HepG2 (cell line): ENCODE measurements at regions not wholly inside any gene's neighbourhood (a gene's known extent, or its start where the extent isn't known, plus 50 kb on each side); places are given as distances from the start of the nearest gene placed in this dataset.

Experiments used
- ATAC-seq: fragments of 200-7000 bp; cut with Tn5 transposase; 3 replicates; pipeline ENCODE4 v1.9.1; 2020; ENCODE audit warnings: mild to moderate bottlenecking, moderate library complexity
- BruUV-seq: library from RNA; stranded (reverse); fragments of 400-500 nt; replicated peaks from 2 replicates; lab custom pipeline; 2021; lab: Mats Ljungman, UMichigan
- CTCF ChIA-PET: fragments of 300-600 bp; formaldehyde crosslinking; extraction: SDS; loops from one replicate; lab custom pipeline; 2021; ENCODE audit warnings: low total read pairs, inconsistent platforms, low intra/inter-chr PET ratio; lab: Yijun Ruan, JAX
- POLR2A ChIA-PET: fragments of 350-600 bp; sonication (Branson Sonifier 250); formaldehyde crosslinking; loops from one replicate; lab custom pipeline; 2020; ENCODE audit warnings: antibody characterized with exemption, inconsistent platforms; lab: Yijun Ruan, JAX
- DNase-seq: peaks from one replicate; pipeline ENCODE4 v3.0.0-alpha.2; 2015; ENCODE audit warnings: low spot score
- FAIRE-seq: peaks from 3 replicates; lab custom pipeline; 2011; peaks lifted over from hg19 to GRCh38; lab: Jason Lieb, UNC
- H2AFZ ChIP-seq: one replicate; pipeline ENCODE4 v1.6.1; 2011; ENCODE audit warnings: low read length, inconsistent platforms
- H3K27ac ChIP-seq: fragments of 300-600 bp; 3 replicates; pipeline ENCODE4 v1.8.0; 2011; ENCODE audit warnings: mixed run types, mild to moderate bottlenecking, mixed read lengths, low read length, inconsistent platforms; ENCODE audit not compliant: insufficient read depth; ENCODE audit errors: extremely low read length
- H3K27me3 ChIP-seq, 2 experiments: fragments of 200-600 bp in 1 of 2; 2 replicates in 1 of 2; 3 replicates in 1 of 2; pipeline versions ENCODE4 v1.6.0 to v1.8.0; 2011; ENCODE audit warnings: low read length in 2 of 2, mild to moderate bottlenecking in 2 of 2, moderate library complexity in 2 of 2, inconsistent platforms in 1 of 2; ENCODE audit not compliant: insufficient read depth in 2 of 2, control insufficient read depth in 1 of 2
- H3K36me3 ChIP-seq, 2 experiments: fragments of 200-600 bp in 1 of 2; replicated peaks in 1 of 2; 2 replicates in 1 of 2; 3 replicates in 1 of 2; pipeline versions ENCODE4 v1.5.1 to v1.8.0; 2011; ENCODE audit warnings: low read length in 2 of 2, inconsistent platforms in 1 of 2; ENCODE audit not compliant: insufficient read depth in 2 of 2, control insufficient read depth in 1 of 2
- H3K4me1 ChIP-seq: 2 replicates; pipeline ENCODE4 v1.5.1; 2012; ENCODE audit warnings: low read length, inconsistent platforms; ENCODE audit not compliant: insufficient read depth
- H3K4me2 ChIP-seq: 2 replicates; pipeline ENCODE4 v1.6.0; 2011; ENCODE audit warnings: low read depth, low read length, inconsistent platforms
- H3K4me3 ChIP-seq, 3 experiments: fragments of 200-600 bp in 1 of 3; sonication (generic), shearing (Covaris generic) in 1 of 3; replicated peaks in 1 of 3; 2 replicates each; pipeline ENCODE4 v1.5.1; 2011 to 2016; ENCODE audit warnings: low read length in 3 of 3, inconsistent platforms in 2 of 3, low read depth in 2 of 3, mild to moderate bottlenecking in 2 of 3, control low read depth in 1 of 3, mixed read lengths in 1 of 3; ENCODE audit not compliant: insufficient read depth in 1 of 3
- H3K79me2 ChIP-seq: one replicate; pipeline ENCODE4 v1.6.1; 2011; ENCODE audit warnings: low read length, inconsistent platforms; ENCODE audit not compliant: insufficient read depth
- H3K9ac ChIP-seq: 2 replicates; pipeline ENCODE4 v1.6.0; 2011; ENCODE audit warnings: mild to moderate bottlenecking, low read depth, low read length, inconsistent platforms; ENCODE audit not compliant: insufficient read depth
- H3K9me3 ChIP-seq: 2 replicates; pipeline ENCODE4 v1.5.1; 2012; ENCODE audit warnings: mild to moderate bottlenecking, low read length
- H4K20me1 ChIP-seq: 2 replicates; pipeline ENCODE4 v1.6.0; 2011; ENCODE audit warnings: inconsistent platforms, mild to moderate bottlenecking, low read length, moderate library complexity; ENCODE audit not compliant: insufficient read depth
- ESRRA ChIP-seq: sonication (generic); formaldehyde crosslinking; IDR thresholded peaks from 2 replicates; pipeline ENCODE4 v1.5.1; 2020; ENCODE audit warnings: mild to moderate bottlenecking, low read depth, missing genetic modification reagents
- GABPA ChIP-seq, 2 experiments: IDR thresholded peaks; 2 replicates each; pipeline ENCODE4 v1.6.1; 2011 to 2016; ENCODE audit warnings: low read depth in 2 of 2, low read length in 1 of 2, missing biosample characterization in 1 of 2, missing genetic modification characterization in 1 of 2
- IRX3 ChIP-seq: sonication (generic); formaldehyde crosslinking; IDR thresholded peaks from 2 replicates; pipeline ENCODE4 v1.8.1; 2023; ENCODE audit warnings: mild to moderate bottlenecking, low read depth, missing genetic modification reagents, borderline replicate concordance
- NFIC ChIP-seq: IDR thresholded peaks from 2 replicates; pipeline ENCODE4 v1.6.1; 2012; ENCODE audit warnings: mild to moderate bottlenecking, low read length, inconsistent platforms
- NFRKB ChIP-seq: fragments of 450-650 bp; IDR thresholded peaks from 2 replicates; pipeline ENCODE4 v1.6.1; 2017
- SMAD9 ChIP-seq: sonication (generic); formaldehyde crosslinking; IDR thresholded peaks from 2 replicates; pipeline ENCODE4 v1.5.1; 2020; ENCODE audit warnings: mild to moderate bottlenecking, missing genetic modification reagents
- ZNF333 ChIP-seq: sonication (generic); formaldehyde crosslinking; IDR thresholded peaks from 2 replicates; pipeline ENCODE4 v1.4.0; 2020; ENCODE audit warnings: mild to moderate bottlenecking, missing genetic modification reagents, borderline replicate concordance
- ZNF543 ChIP-seq: sonication (generic); formaldehyde crosslinking; IDR thresholded peaks from 2 replicates; pipeline ENCODE4 v1.4.0; 2020; ENCODE audit warnings: mild to moderate bottlenecking, missing genetic modification reagents
- ZNF788 ChIP-seq: sonication (generic); formaldehyde crosslinking; IDR thresholded peaks from 2 replicates; pipeline ENCODE4 v1.5.0; 2020; ENCODE audit warnings: mild to moderate bottlenecking, missing genetic modification reagents, borderline replicate concordance
- WGBS: methylation state at CpG from one replicate; pipeline ENCODE4 v1.1.6; 2017; ENCODE audit warnings: low lambda C conversion rate; 5-methylcytosine and 5-hydroxymethylcytosine counted together
- in situ Hi-C: cut with HindIII; loops from 2 replicates; pipeline ENCODE4 v1.10.0; 2017; ENCODE audit warnings: low pct_unique_long_range_greater_than_20kb; ENCODE audit not compliant: extremely low pct_ligation_motif_present
- intact Hi-C: fragments of 100-400 bp; cut with micrococcal nuclease; formaldehyde crosslinking; loops from one replicate; pipeline ENCODE4 v1.10.0; 2022; ENCODE audit not compliant: unreplicated experiment
- TF ChIP-seq, protein P1 (sequence below): sonication (generic); formaldehyde crosslinking; IDR thresholded peaks from 2 replicates; pipeline ENCODE4 v1.4.0; 2020; ENCODE audit warnings: low read depth, mild to moderate bottlenecking, missing genetic modification reagents
- TF ChIP-seq, protein P2 (sequence below), 2 experiments: sonication (generic) in 1 of 2; formaldehyde crosslinking in 1 of 2; IDR thresholded peaks; 2 replicates each; pipeline versions ENCODE4 v1.5.1 to v1.6.1; 2011 to 2020; ENCODE audit warnings: borderline replicate concordance in 1 of 2, low read depth in 1 of 2, low read length in 1 of 2, mild to moderate bottlenecking in 1 of 2, missing genetic modification reagents in 1 of 2, moderate library complexity in 1 of 2
- TF ChIP-seq, protein P3 (sequence below): IDR thresholded peaks from 2 replicates; pipeline ENCODE4 v1.6.1; 2016; ENCODE audit warnings: missing biosample characterization, missing genetic modification reagents, low read depth

DNA sequence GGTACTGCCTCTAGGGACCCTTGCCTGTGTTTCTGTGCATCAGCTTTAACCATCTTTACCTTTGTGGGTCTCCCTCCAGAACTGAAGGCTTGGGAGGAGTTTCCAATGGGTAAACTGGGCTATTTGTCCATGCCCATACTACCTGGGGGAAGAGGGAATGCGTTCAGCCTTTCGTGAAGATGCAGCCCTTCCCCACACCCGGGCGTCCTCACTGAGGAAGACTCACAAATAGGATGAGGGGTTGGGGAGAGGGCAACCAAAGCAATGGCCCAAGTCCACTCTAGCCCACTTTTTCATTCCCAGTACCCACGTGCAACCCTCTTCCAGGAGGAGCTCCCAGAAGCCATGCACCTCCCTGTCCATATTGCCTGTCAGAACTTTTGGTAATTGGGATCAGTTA lies 61.8 kb upstream of the ADA2 start:
- in situ Hi-C loops = no loop called here
- Histone ChIP-seq H3K36me3 (no peaks in the 10 kb centered on the region), H3K27ac (no peak overlapping the region), H3K4me1 (no peaks in the 10 kb centered on the region), H4K20me1 (no peaks in the 10 kb centered on the region), H2AFZ (no peak overlapping the region), H3K4me2 (no peak overlapping the region), H3K79me2 (no peaks in the 10 kb centered on the region), H3K9ac (no peak overlapping the region), H3K27me3 (peaks cover 0 to 4% of the 10 kb centered on the region in 2 experiments; a peak in 2 of 5 replicates), H3K9me3 (no peaks in the 10 kb centered on the region), H3K4me3 (no peak overlapping the region)
- ATAC-seq = no peak
- ChIA-PET CTCF (no interaction called here), POLR2A (no interaction called here)
- BruUV-seq = no TSS peak
- no peak for TF ChIP-seq ZNF543 (CRISPR knock-in tag)
- no peak for TF ChIP-seq ZNF788
- TF ChIP-seq ESRRA (CRISPR knock-in tag) = no peak
- no peak for TF ChIP-seq NFRKB
- no peak for TF ChIP-seq NFIC
- no peak for TF ChIP-seq ZNF333 (CRISPR knock-in tag)
- TF ChIP-seq, protein P1, sequence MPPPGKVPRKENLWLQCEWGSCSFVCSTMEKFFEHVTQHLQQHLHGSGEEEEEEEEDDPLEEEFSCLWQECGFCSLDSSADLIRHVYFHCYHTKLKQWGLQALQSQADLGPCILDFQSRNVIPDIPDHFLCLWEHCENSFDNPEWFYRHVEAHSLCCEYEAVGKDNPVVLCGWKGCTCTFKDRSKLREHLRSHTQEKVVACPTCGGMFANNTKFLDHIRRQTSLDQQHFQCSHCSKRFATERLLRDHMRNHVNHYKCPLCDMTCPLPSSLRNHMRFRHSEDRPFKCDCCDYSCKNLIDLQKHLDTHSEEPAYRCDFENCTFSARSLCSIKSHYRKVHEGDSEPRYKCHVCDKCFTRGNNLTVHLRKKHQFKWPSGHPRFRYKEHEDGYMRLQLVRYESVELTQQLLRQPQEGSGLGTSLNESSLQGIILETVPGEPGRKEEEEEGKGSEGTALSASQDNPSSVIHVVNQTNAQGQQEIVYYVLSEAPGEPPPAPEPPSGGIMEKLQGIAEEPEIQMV = no peak
- intact Hi-C loops = no loop called here
- DNase-seq = no peak
- WGBS = 42% methylated on average over 5 of the region's 5 CpGs
- no peak for FAIRE-seq

DNA sequence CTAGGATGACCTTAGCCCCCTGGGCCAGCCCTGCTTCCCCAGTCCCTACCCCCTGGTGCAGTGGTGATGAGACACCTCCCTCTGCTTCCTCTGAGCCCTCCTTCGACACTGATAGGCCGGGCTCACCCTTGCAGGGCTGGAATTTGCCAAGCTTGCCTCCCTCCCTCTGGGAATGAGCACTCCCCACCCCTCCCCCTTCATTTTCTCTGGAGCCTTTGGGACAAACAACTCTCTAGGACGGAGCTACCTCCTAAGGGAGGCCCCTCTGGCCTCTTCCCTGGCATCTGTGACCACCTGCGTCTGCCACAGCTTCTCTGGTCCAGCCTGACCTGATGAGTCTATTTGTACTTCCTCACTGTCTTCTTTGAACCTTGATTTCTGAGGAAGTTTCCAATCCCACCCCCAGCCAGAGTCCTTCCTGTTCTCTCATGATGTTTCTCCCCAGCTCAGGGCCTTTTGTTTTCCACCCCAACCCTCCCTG lies 53.3 kb upstream of the ADA2 start:
- WGBS = 17% methylated on average over 4 of the region's 4 CpGs
- intact Hi-C loops = no loop called here
- no peaks in the 10 kb centered on the region for H3K9me3 ChIP-seq
- H3K36me3 ChIP-seq = no peaks in the 10 kb centered on the region
- H3K27me3 ChIP-seq = no peaks in the 10 kb centered on the region
- no peaks in the 10 kb centered on the region for H3K4me1 ChIP-seq
- CTCF ChIA-PET = no interaction called here
- POLR2A ChIA-PET = no interaction called here
- no peaks in the 10 kb centered on the region for H3K79me2 ChIP-seq
- H3K4me3 ChIP-seq = no peak overlapping the region
- H3K27ac ChIP-seq = no peak overlapping the region
- no peak overlapping the region for H3K4me2 ChIP-seq
- no peaks in the 10 kb centered on the region for H4K20me1 ChIP-seq
- in situ Hi-C loops = no loop called here
- no TSS peak for BruUV-seq
- FAIRE-seq = no peak
- peak; percentile 33; the same call in 1 of the 3 replicates for ATAC-seq
- no peak for DNase-seq
- no peak overlapping the region for H3K9ac ChIP-seq
- no peak overlapping the region for H2AFZ ChIP-seq
- TF ChIP-seq GABPA (IDR thresholded peaks at IDR 0.05; ENCODE audit: low read depth, low read length) (no peak), GABPA (CRISPR knock-in tag; IDR thresholded peaks at IDR 0.05; ENCODE audit: low read depth) (no peak), IRX3 (CRISPR knock-in tag) (no peak), SMAD9 (CRISPR knock-in tag) (no peak)
- TF ChIP-seq, protein P2, sequence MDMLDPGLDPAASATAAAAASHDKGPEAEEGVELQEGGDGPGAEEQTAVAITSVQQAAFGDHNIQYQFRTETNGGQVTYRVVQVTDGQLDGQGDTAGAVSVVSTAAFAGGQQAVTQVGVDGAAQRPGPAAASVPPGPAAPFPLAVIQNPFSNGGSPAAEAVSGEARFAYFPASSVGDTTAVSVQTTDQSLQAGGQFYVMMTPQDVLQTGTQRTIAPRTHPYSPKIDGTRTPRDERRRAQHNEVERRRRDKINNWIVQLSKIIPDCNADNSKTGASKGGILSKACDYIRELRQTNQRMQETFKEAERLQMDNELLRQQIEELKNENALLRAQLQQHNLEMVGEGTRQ (IDR thresholded peaks at IDR 0.05; ENCODE audit: low read depth, low read length) = no peak
- TF ChIP-seq, protein P2 (CRISPR knock-in tag; IDR thresholded peaks at IDR 0.05; ENCODE audit: borderline replicate concordance) = no peak
- TF ChIP-seq, protein P3, sequence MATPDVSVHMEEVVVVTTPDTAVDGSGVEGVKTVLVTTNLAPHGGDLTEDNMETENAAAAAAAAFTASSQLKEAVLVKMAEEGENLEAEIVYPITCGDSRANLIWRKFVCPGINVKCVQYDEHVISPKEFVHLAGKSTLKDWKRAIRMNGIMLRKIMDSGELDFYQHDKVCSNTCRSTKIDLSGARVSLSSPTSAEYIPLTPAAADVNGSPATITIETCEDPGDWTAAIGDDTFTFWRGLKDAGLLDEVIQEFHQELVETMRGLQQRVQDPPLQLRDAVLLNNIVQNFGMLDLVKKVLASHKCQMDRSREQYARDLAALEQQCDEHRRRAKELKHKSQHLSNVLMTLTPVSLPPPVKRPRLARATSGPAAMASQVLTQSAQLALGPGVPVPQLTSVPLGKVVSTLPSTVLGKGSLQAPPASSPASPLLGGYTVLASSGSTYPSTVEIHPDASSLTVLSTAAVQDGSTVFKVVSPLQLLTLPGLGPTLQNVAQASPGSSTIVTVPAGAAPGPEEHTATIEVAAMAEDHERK = no peak
